Lower leg skin (tissue), 3 donors: ENCODE measurements at regions not wholly inside any gene's neighbourhood (a gene's known extent, or its start where the extent isn't known, plus 50 kb on each side); places are given as distances from the start of the nearest gene placed in this dataset.
"Not testable (repeated sequence)": the region's sequence is repeated elsewhere in the genome, so short reads cannot be mapped to it uniquely, and the experiment has no call there.

ENCODE experiments used
- CTCF ChIP-seq, 3 donors: fragments of 450-650 bp; IDR thresholded peaks; one replicate each; pipeline ENCODE4 v1.5.1; 2016; ENCODE audit warnings: antibody characterized with exemption in 3 of 3, mild to moderate bottlenecking in 3 of 3, moderate library complexity in 2 of 3
- POLR2A ChIP-seq, 2 donors: fragments of 450-650 bp; IDR thresholded peaks; one replicate each; pipeline ENCODE4 v1.6.1; 2016 to 2017; ENCODE audit warnings: antibody characterized with exemption in 2 of 2, mild to moderate bottlenecking in 1 of 2, moderate library complexity in 1 of 2

- not testable (repeated sequence) for TF ChIP-seq CTCF, POLR2A (IDR thresholded peaks at IDR 0.05)
These were observed 2137.8 kb upstream of the DEFB115 start for GRCh38 chr20:29119684-29120083.
